CD1c-positive myeloid dendritic cell (primary cell): ENCODE measurements at regions not wholly inside any gene's neighbourhood (a gene's known extent, or its start where the extent isn't known, plus 50 kb on each side); places are given as distances from the start of the nearest gene placed in this dataset.

Experiments
- DNase-seq: peaks from one replicate; pipeline ENCODE4 v3.0.0-alpha.2; 2016; ENCODE audit errors: extremely low spot score

DNA sequence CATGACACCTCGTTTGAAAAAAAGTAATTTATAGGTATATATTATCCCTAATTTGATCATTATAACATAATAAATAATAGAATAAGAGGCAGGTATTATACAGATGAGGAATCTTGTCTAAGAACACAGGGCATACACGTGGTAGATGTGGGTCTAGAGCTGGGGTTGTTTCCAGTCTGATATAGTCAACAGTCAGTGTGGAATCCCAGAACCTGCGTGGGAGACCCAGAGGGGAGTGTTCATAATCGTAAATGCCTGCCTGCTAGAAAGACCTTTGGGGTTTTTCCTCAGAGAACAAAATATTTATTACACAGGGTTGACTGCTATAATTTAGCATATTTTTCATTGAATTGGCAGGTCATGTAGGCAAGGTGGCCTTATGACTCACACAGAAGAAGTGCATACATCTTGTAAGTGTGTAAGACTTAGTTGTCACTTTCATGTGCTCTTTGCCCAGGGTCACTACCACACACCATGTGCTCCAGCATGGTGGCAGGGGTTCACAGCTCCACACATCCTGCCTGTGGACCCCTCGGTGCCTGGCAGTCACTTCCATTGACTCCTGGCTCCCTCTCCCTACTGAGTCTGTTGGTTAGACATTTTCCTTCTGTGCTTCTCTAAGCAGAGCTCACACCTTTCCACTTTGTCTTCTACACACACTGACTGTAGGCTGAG, 94.9 kb upstream of the IKZF1 start:
- no peak for DNase-seq

DNA sequence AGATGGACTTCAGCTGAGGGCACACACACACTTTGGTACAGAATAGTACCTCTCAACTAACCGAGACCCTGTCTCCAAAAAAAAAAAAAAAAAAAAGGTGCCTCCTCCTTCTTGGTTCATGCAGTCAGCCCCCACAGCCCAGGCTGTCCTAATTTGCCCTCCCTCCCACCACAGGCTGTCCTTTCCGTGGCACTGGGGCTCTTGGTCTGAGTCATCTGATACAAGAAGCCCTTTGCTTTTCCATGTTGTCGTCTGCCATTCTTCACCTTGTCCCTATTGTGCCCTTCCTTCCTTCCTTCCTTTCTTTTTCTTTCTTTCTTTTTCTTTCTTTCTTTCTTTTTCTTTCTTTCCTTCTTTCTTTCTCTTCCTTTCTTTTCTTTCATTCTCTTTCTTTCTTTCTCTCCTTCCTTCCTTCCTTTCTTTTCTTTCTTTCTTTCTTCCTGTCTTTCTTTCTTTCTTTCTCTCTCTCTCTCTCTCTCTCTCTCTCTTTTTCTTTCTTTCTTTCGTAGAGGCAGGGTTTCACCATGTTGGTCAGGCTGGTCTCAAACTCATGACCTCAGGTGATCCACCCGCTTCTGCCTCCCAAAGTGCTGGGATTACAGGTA, 96.0 kb upstream of the IKZF1 start:
- peak; percentile 24 for DNase-seq

GRCh38 chr7:50207686-50208255, 96.7 kb upstream of the IKZF1 start:
- DNase-seq: peak; percentile 67

DNA sequence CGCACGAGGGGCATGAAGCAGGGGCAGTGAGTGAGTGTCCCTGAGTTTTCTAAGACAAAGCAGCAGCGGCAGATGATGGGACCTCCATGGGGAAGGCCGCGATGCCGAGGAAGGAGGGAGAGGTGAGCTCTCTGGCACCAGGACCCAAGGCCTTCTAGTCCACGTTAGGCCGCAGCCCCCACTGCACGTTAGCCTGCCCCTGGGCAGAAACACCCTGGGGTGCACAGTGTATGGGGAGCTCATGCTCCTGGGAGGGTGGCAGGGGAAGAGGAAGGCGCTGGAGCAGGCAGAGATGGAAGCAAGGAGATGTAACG, 97.3 kb upstream of the IKZF1 start:
- DNase-seq: no peak

GRCh38 chr7:50206453-50207250, 97.9 kb upstream of the IKZF1 start:
- peak; percentile 67 for DNase-seq

GRCh38 chr7:50205011-50205410, 99.5 kb upstream of the IKZF1 start:
- no peak for DNase-seq

- peak; percentile 33 for DNase-seq
Observed at GRCh38 chr7:50204581-50204980, 99.9 kb upstream of the IKZF1 start.

DNA sequence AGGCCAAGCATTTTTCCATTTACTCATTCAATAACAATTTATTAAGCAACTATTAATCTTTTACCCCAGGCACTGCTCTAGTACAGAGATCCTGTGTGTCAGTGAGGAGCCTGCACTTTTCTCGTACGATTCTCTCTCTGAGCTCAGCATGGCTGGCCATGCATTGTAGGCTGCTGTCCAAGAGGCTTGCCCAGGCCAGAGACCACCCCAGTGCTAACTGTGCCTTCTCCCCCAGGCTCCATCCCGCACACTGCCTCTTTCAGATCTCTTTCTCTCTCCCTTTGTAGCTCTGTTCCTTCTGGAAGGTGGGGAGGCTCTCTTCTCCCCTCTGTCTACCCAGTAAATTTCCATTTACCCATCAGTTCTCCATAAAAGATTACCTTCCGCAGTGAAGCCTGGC, 101.0 kb upstream of the IKZF1 start:
- DNase-seq: no peak

- no peak for DNase-seq
Observed at GRCh38 chr7:50202052-50202555, 102.4 kb upstream of the IKZF1 start.

- DNase-seq: no peak
Observed at GRCh38 chr7:50199824-50200223, 104.7 kb upstream of the IKZF1 start.

- no peak for DNase-seq
Observed at GRCh38 chr7:50197549-50197948, 104.5 kb upstream of the ZPBP start.

- no peak for DNase-seq
Observed at GRCh38 chr7:50196719-50197118, 103.7 kb upstream of the ZPBP start.

DNA sequence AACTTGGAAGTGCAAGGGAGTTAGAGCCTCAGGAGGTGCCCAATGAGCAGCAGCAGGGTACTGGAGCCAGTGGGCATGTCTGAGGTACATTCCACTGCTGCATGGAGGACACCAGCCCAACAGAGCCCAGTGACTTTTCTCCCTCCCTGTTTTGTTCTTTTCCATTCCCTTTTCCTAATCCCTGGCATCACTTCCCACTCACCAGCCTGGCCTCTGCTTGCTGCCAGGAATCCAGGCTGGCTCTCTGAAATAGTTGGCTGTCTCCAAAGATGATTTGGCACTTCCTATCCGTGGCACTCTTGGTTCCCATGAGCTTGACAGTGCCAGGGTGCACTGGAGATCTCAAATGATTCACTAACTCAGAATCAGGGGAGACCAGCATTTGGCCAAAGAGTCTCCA, 97.7 kb upstream of the ZPBP start:
- DNase-seq: no peak

GRCh38 chr7:50189371-50189770, 96.3 kb upstream of the ZPBP start:
- DNase-seq: no peak

DNA sequence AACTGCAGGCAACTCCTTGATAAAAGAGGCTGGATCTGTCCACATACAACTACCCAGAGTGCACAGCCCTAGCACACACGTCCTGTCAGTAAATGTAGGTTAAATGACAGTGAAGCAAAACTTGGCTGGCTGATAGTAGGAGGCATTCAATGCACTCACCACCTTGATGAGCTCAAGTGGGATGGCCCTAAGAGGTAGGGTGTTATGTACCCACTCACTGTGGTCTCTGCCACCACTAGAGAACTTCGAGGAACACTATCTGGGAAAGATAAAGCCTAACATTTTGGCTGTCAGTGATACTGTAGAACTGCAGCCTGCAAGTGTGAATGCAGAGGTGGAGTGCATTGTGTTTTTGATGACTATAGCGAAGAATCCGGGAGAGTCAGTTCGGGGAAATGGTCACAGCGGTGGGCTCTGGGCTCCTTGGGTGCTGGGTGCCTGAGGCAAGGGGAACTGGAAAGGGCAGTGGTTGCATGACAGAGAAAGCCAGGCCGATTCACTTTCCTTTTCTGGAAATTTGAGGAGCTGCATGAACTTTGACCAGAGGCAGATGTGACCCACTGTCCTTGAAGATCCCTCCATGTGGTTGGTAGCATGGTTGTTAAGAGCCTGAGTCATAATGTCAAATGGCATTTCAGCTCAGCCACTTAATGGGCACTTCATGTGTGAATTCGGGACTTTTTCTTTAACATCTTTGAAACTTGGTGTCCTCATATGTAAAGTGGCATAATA, 93.1 kb upstream of the ZPBP start:
- DNase-seq: peak; percentile 59

GRCh38 chr7:50185208-50185607, 92.2 kb upstream of the ZPBP start:
- peak; percentile 79 for DNase-seq

DNA sequence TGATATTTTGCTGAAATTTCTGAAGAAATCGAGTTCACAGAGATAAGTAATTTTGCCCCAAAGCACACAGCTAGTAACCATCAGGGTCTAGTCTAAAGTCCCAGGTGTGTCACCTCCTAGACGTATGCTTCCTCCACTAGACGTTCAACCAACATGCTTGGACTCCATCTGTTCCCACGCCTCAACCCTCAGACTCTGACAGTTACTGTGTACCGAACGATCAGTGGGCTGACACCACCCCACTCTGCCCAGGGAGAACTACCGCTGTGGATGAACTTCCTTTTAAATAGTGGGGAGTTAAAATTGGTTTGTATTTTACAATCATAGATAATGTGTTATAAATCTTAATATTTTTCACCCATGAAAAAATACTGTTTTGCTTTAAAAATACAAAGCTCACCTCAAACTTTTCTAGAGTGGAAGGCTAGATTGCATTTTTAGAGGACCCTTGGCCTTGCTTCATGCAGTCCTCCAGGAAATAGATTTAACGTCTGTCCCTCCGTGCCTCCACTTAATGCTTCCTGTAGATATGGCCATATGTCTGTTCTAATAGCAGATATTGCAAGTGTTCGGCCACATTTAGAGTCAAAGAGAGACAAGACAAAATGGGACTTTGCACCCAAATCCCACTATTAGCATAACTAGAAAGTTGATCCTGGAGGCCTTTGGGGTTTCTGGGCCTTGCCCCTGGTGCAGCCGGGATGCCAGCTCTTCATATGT, 91.4 kb upstream of the ZPBP start:
- peak; percentile 53 for DNase-seq

DNA sequence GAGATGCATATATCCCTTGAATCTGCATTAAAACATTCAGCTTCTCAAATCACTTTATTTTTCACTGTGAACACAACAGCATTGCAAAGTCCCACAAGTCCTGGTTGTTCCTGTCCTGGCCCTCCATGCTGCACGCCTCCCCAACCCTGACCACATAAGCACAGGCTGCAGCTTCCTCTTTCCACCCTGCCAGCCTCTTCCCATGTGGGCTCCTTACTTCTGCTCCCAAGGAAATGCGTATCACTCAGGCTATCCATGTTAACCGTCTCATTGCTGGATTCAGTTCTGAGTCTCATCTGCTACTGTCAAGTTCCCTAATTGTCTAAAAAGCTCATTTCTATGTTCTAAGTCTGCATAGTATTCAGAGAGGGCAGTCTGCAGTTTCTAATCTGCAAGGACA, 89.7 kb upstream of the ZPBP start:
- DNase-seq: peak; percentile 83

- peak; percentile 73 for DNase-seq
Observed at GRCh38 chr7:50181081-50181480, 88.0 kb upstream of the ZPBP start.

GRCh38 chr7:50178166-50178565, 85.1 kb upstream of the ZPBP start:
- DNase-seq: no peak

GRCh38 chr7:50174948-50175347, 81.9 kb upstream of the ZPBP start:
- DNase-seq: no peak
